IgD-negative memory B cell (primary cell): ENCODE measurements at regions not wholly inside any gene's neighbourhood (a gene's known extent, or its start where the extent isn't known, plus 50 kb on each side); places are given as distances from the start of the nearest gene placed in this dataset.

ENCODE experiments used
- H3K27ac Mint-ChIP-seq, 3 donors: one replicate each; pipeline ENCODE4 v1.8.0; 2020 to 2022; ENCODE audit warnings: mild to moderate bottlenecking in 3 of 3, mixed read lengths in 3 of 3, moderate library complexity in 1 of 3
- H3K27me3 Mint-ChIP-seq: one replicate; pipeline ENCODE4 v1.8.0; 2021; ENCODE audit warnings: mixed read lengths
- H3K36me3 Mint-ChIP-seq: one replicate; pipeline ENCODE4 v1.8.0; 2020; ENCODE audit warnings: mild to moderate bottlenecking, mixed read lengths
- H3K4me1 Mint-ChIP-seq, 3 donors: one replicate each; pipeline ENCODE4 v1.8.0; 2020 to 2022; ENCODE audit warnings: mixed read lengths in 3 of 3, mild to moderate bottlenecking in 1 of 3
- H3K4me3 Mint-ChIP-seq, 4 donors: one replicate each; pipeline ENCODE4 v1.8.0; 2020 to 2022; ENCODE audit warnings: mild to moderate bottlenecking in 4 of 4, mixed read lengths in 4 of 4, moderate library complexity in 3 of 4
- H3K9me3 Mint-ChIP-seq, 3 donors: one replicate each; pipeline ENCODE4 v1.8.0; 2020 to 2021; ENCODE audit warnings: mixed read lengths in 3 of 3, mild to moderate bottlenecking in 1 of 3

GRCh38 chr4:127548990-127549925 lies 83.5 kb upstream of the INTU start:
- H3K4me1 Mint-ChIP-seq, result peaks cover 0 to 1% (median 0%) of the 10 kb centered on the region in 3 donors
- H3K27me3 Mint-ChIP-seq, result peaks cover 2% of the 10 kb centered on the region
- no peaks in the 10 kb centered on the region for H3K36me3 Mint-ChIP-seq
- H3K9me3 Mint-ChIP-seq, result no peaks in the 10 kb centered on the region
- H3K27ac Mint-ChIP-seq, result no peak overlapping the region
- no peak overlapping the region for H3K4me3 Mint-ChIP-seq

- H3K27ac Mint-ChIP-seq, result no peak overlapping the region
- H3K4me1 Mint-ChIP-seq, result no peaks in the 10 kb centered on the region
- no peaks in the 10 kb centered on the region for H3K27me3 Mint-ChIP-seq
- H3K4me3 Mint-ChIP-seq, result no peak overlapping the region
- no peaks in the 10 kb centered on the region for H3K36me3 Mint-ChIP-seq
- H3K9me3 Mint-ChIP-seq, result no peaks in the 10 kb centered on the region
Observed at GRCh38 chr4:127555106-127555505, 77.7 kb upstream of the INTU start.

- Mint-ChIP-seq H3K27me3 (no peaks in the 10 kb centered on the region), H3K9me3 (no peaks in the 10 kb centered on the region), H3K4me1 (no peaks in the 10 kb centered on the region), H3K27ac (no peak overlapping the region), H3K36me3 (no peaks in the 10 kb centered on the region), H3K4me3 (no peak overlapping the region)
Observed at GRCh38 chr4:127558088-127558487, 74.7 kb upstream of the INTU start.

GRCh38 chr4:127558489-127559407 lies 74.0 kb upstream of the INTU start:
- Mint-ChIP-seq H3K27me3 (no peaks in the 10 kb centered on the region), H3K4me3 (no peak overlapping the region), H3K27ac (no peak overlapping the region), H3K36me3 (no peaks in the 10 kb centered on the region), H3K9me3 (no peaks in the 10 kb centered on the region), H3K4me1 (no peaks in the 10 kb centered on the region)

GRCh38 chr4:127559981-127560380 lies 72.8 kb upstream of the INTU start:
- Mint-ChIP-seq H3K4me1 (no peaks in the 10 kb centered on the region), H3K36me3 (no peaks in the 10 kb centered on the region), H3K9me3 (no peaks in the 10 kb centered on the region), H3K4me3 (no peak overlapping the region), H3K27ac (no peak overlapping the region), H3K27me3 (peaks cover 2% of the 10 kb centered on the region)

GRCh38 chr4:127560755-127561154 lies 72.0 kb upstream of the INTU start:
- H3K27ac Mint-ChIP-seq, result no peak overlapping the region
- no peak overlapping the region for H3K4me3 Mint-ChIP-seq
- H3K27me3 Mint-ChIP-seq, result peaks cover 2% of the 10 kb centered on the region
- H3K4me1 Mint-ChIP-seq, result no peaks in the 10 kb centered on the region
- H3K36me3 Mint-ChIP-seq, result no peaks in the 10 kb centered on the region
- no peaks in the 10 kb centered on the region for H3K9me3 Mint-ChIP-seq

GRCh38 chr4:127574643-127575042 lies 58.1 kb upstream of the INTU start:
- H3K27ac Mint-ChIP-seq, result no peak overlapping the region
- H3K4me1 Mint-ChIP-seq, result no peaks in the 10 kb centered on the region
- no peak overlapping the region for H3K4me3 Mint-ChIP-seq

GRCh38 chr4:127575888-127576287 lies 56.9 kb upstream of the INTU start:
- Mint-ChIP-seq H3K4me3 (no peak overlapping the region), H3K27me3 (no peaks in the 10 kb centered on the region), H3K9me3 (peaks cover 0 to 4% (median 2%) of the 10 kb centered on the region in 3 donors), H3K36me3 (peaks cover 2% of the 10 kb centered on the region), H3K27ac (no peak overlapping the region), H3K4me1 (no peaks in the 10 kb centered on the region)

More at GRCh38 chr4:127574643-127575042, 58.1 kb upstream of the INTU start:
- Mint-ChIP-seq H3K36me3 (peaks cover 2% of the 10 kb centered on the region), H3K9me3 (peaks cover 0 to 4% (median 2%) of the 10 kb centered on the region in 3 donors), H3K27me3 (no peaks in the 10 kb centered on the region)

- H3K4me1 Mint-ChIP-seq, result no peaks in the 10 kb centered on the region
- H3K27ac Mint-ChIP-seq, result no peak overlapping the region
- no peaks in the 10 kb centered on the region for H3K27me3 Mint-ChIP-seq
- no peak overlapping the region for H3K4me3 Mint-ChIP-seq
- peaks cover 2% of the 10 kb centered on the region for H3K36me3 Mint-ChIP-seq
- H3K9me3 Mint-ChIP-seq, result peaks cover 0 to 4% (median 0%) of the 10 kb centered on the region in 3 donors
Observed at GRCh38 chr4:127578491-127578890, 54.3 kb upstream of the INTU start.

GRCh38 chr4:127578967-127579366 lies 53.8 kb upstream of the INTU start:
- no peak overlapping the region for H3K27ac Mint-ChIP-seq
- H3K4me1 Mint-ChIP-seq, result no peaks in the 10 kb centered on the region
- H3K27me3 Mint-ChIP-seq, result no peaks in the 10 kb centered on the region
- H3K4me3 Mint-ChIP-seq, result no peak overlapping the region
- peaks cover 0 to 4% (median 0%) of the 10 kb centered on the region in 3 donors for H3K9me3 Mint-ChIP-seq
- H3K36me3 Mint-ChIP-seq, result peaks cover 2% of the 10 kb centered on the region

GRCh38 chr4:127579821-127580220 lies 52.9 kb upstream of the INTU start:
- H3K9me3 Mint-ChIP-seq, result peaks cover 0 to under 1% (median 0%) of the 10 kb centered on the region in 3 donors
- no peak overlapping the region for H3K27ac Mint-ChIP-seq
- H3K4me1 Mint-ChIP-seq, result no peaks in the 10 kb centered on the region
- no peaks in the 10 kb centered on the region for H3K27me3 Mint-ChIP-seq
- no peak overlapping the region for H3K4me3 Mint-ChIP-seq
- H3K36me3 Mint-ChIP-seq, result peaks cover under 1% of the 10 kb centered on the region

- Mint-ChIP-seq H3K27me3 (no peaks in the 10 kb centered on the region), H3K4me1 (no peaks in the 10 kb centered on the region), H3K4me3 (no peak overlapping the region), H3K36me3 (no peaks in the 10 kb centered on the region), H3K27ac (no peak overlapping the region), H3K9me3 (no peaks in the 10 kb centered on the region)
Observed at GRCh38 chr4:127580300-127580699, 52.5 kb upstream of the INTU start.

- no peaks in the 10 kb centered on the region for H3K9me3 Mint-ChIP-seq
- H3K36me3 Mint-ChIP-seq, result no peaks in the 10 kb centered on the region
- no peaks in the 10 kb centered on the region for H3K4me1 Mint-ChIP-seq
- no peak overlapping the region for H3K4me3 Mint-ChIP-seq
- H3K27me3 Mint-ChIP-seq, result no peaks in the 10 kb centered on the region
- no peak overlapping the region for H3K27ac Mint-ChIP-seq
Observed at GRCh38 chr4:127580891-127581290, 51.9 kb upstream of the INTU start.
